NB4 (cell line): ENCODE measurements at regions not wholly inside any gene's neighbourhood (a gene's known extent, or its start where the extent isn't known, plus 50 kb on each side); places are given as distances from the start of the nearest gene placed in this dataset.

Experiments used
- DNase-seq: peaks from one replicate; pipeline ENCODE4 v3.0.0; 2010; ENCODE audit warnings: low read depth
- H3K4me3 ChIP-seq: one replicate; pipeline ENCODE4 v1.5.1; 2011; ENCODE audit warnings: mild to moderate bottlenecking, low read depth, low read length, moderate library complexity
- MAX ChIP-seq: IDR thresholded peaks from 2 replicates; pipeline ENCODE4 v1.6.1; 2011; ENCODE audit warnings: low read depth, low read length
- MYC ChIP-seq: IDR thresholded peaks from 2 replicates; pipeline ENCODE4 v1.6.1; 2011; ENCODE audit warnings: low read depth, low read length
- POLR2A ChIP-seq: IDR thresholded peaks from 2 replicates; pipeline ENCODE4 v1.6.1; 2011; ENCODE audit warnings: mild to moderate bottlenecking; ENCODE audit not compliant: insufficient read length; ENCODE audit errors: extremely low read depth
- TF ChIP-seq, protein P1 (sequence below): IDR thresholded peaks from one replicate; pipeline ENCODE4 v1.5.1; 2012; ENCODE audit warnings: low read depth, low read length

DNA sequence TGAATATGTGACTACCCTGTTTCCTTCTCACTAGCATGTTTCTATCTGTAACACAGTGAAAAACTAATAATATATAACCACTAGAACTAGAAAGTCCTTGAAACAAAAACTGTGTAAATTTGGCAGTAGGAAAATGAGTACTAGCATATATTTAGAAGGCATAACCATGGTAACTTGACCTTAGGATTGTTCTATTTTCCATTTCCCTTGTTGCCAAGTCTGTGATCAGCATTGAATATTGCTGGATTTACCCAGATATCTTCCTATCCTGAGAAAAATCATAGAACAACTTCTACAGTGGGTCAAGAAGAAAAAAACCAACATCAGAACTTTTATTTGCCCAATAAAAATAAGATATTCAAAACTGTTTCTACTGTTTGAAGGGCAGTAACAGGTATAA is 563.9 kb upstream of the NRXN1 start:
- TF ChIP-seq MYC: no peak
- no peak for TF ChIP-seq POLR2A
- no peak for TF ChIP-seq MAX
- TF ChIP-seq, protein P1, sequence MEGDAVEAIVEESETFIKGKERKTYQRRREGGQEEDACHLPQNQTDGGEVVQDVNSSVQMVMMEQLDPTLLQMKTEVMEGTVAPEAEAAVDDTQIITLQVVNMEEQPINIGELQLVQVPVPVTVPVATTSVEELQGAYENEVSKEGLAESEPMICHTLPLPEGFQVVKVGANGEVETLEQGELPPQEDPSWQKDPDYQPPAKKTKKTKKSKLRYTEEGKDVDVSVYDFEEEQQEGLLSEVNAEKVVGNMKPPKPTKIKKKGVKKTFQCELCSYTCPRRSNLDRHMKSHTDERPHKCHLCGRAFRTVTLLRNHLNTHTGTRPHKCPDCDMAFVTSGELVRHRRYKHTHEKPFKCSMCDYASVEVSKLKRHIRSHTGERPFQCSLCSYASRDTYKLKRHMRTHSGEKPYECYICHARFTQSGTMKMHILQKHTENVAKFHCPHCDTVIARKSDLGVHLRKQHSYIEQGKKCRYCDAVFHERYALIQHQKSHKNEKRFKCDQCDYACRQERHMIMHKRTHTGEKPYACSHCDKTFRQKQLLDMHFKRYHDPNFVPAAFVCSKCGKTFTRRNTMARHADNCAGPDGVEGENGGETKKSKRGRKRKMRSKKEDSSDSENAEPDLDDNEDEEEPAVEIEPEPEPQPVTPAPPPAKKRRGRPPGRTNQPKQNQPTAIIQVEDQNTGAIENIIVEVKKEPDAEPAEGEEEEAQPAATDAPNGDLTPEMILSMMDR: no peak
- DNase-seq: no peak
- H3K4me3 ChIP-seq: no peak overlapping the region

- no peak for TF ChIP-seq MAX
- no peak for TF ChIP-seq MYC
- no peak for TF ChIP-seq POLR2A
- TF ChIP-seq, protein P1: no peak
- no peak for DNase-seq
- no peak overlapping the region for H3K4me3 ChIP-seq
These were observed 549.8 kb upstream of the NRXN1 start for GRCh38 chr2:51581636-51582267.

DNA sequence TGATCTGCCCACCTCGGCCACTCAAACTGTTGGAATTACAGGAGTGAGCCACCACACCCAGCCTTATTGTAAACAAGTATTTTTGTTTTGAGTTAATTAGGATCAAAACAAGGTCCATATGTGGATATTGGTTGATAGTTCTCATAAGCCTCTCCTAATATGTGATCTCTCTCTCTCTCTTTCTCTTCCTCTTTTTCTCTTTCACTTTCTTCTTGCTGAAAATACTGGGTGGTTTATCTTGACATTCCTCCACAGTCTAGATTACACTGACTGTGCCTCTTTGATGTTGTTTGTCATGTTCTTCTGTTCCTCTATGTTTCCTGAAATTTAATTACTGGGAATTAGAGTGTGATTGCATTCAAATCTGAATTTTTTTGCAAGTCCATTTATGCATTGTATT is 547.5 kb upstream of the NRXN1 start:
- TF ChIP-seq, protein P1: no peak
- no peak for TF ChIP-seq POLR2A
- no peak for TF ChIP-seq MAX
- TF ChIP-seq MYC: no peak
- no peak for DNase-seq
- H3K4me3 ChIP-seq: no peak overlapping the region

GRCh38 chr2:51575181-51575580 is 543.2 kb upstream of the NRXN1 start:
- H3K4me3 ChIP-seq: no peak overlapping the region
- no peak for DNase-seq

GRCh38 chr2:51559026-51559425 is 527.1 kb upstream of the NRXN1 start:
- no peak overlapping the region for H3K4me3 ChIP-seq
- TF ChIP-seq, protein P1: no peak
- TF ChIP-seq MAX (no peak), POLR2A (no peak), MYC (no peak)
- no peak for DNase-seq

More at GRCh38 chr2:51575181-51575580, 543.2 kb upstream of the NRXN1 start:
- TF ChIP-seq, protein P1: no peak
- TF ChIP-seq POLR2A: no peak
- TF ChIP-seq MYC: no peak
- no peak for TF ChIP-seq MAX
